NCI-H526 treated with DMSO at 0.1 percent for 48 hours (cell line): ENCODE measurements at regions not wholly inside any gene's neighbourhood (a gene's known extent, or its start where the extent isn't known, plus 50 kb on each side); places are given as distances from the start of the nearest gene placed in this dataset.
A peak's percentile ranks its signal among the peaks of the same experiment; 100 is the strongest.

Experiments
- DNase-seq: peaks from one replicate; lab custom pipeline; 2025; lab: John Stamatoyannopoulos, UW

- no peak for DNase-seq
Measured at GRCh38 chr6:163655217-163656121, 241.0 kb downstream of the QKI start.

- no peak for DNase-seq
Measured at GRCh38 chr6:163651915-163652668, 237.6 kb downstream of the QKI start.

- DNase-seq: no peak
Measured at GRCh38 chr6:163651426-163651825, 236.9 kb downstream of the QKI start.

- no peak for DNase-seq
Measured at GRCh38 chr6:163648868-163649267, 234.3 kb downstream of the QKI start.

- no peak for DNase-seq
Measured at GRCh38 chr6:163647624-163648023, 233.1 kb downstream of the QKI start.

- DNase-seq: no peak
Measured at GRCh38 chr6:163646866-163647265, 232.3 kb downstream of the QKI start.

GRCh38 chr6:163646133-163646532, 231.6 kb downstream of the QKI start:
- no peak for DNase-seq

- no peak for DNase-seq
Measured at GRCh38 chr6:163645560-163645959, 231.0 kb downstream of the QKI start.

- no peak for DNase-seq
Measured at GRCh38 chr6:163643866-163644265, 229.3 kb downstream of the QKI start.

GRCh38 chr6:163641706-163642105, 227.2 kb downstream of the QKI start:
- DNase-seq: no peak

- no peak for DNase-seq
Measured at GRCh38 chr6:163640641-163641040, 226.1 kb downstream of the QKI start.

GRCh38 chr6:163637524-163637923, 223.0 kb downstream of the QKI start:
- DNase-seq: no peak

- DNase-seq: peak; percentile 5
Measured at GRCh38 chr6:163635731-163636364, 221.3 kb downstream of the QKI start.

GRCh38 chr6:163635315-163635714, 220.8 kb downstream of the QKI start:
- no peak for DNase-seq

GRCh38 chr6:163634211-163635171, 220.0 kb downstream of the QKI start:
- DNase-seq: peak; percentile 47

GRCh38 chr6:163630991-163631390, 216.5 kb downstream of the QKI start:
- DNase-seq: no peak

- DNase-seq: no peak
Measured at GRCh38 chr6:163630572-163630971, 216.1 kb downstream of the QKI start.

GRCh38 chr6:163630096-163630495, 215.6 kb downstream of the QKI start:
- DNase-seq: no peak
